ENCODE measurements at regions not wholly inside any gene's neighbourhood (a gene's known extent, or its start where the extent isn't known, plus 50 kb on each side); places are given as distances from the start of the nearest gene placed in this dataset.

GRCh38 chr12:14188744-14189143, 176.7 kb upstream of the ATF7IP start:
- no peak for TF ChIP-seq RNF2 (IDR thresholded peaks at IDR 0.05; ENCODE audit: borderline replicate concordance, low read depth)
- TF ChIP-seq, protein P1, sequence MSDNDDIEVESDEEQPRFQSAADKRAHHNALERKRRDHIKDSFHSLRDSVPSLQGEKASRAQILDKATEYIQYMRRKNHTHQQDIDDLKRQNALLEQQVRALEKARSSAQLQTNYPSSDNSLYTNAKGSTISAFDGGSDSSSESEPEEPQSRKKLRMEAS (IDR thresholded peaks at IDR 0.05) = no peak
- TF ChIP-seq, protein P2, sequence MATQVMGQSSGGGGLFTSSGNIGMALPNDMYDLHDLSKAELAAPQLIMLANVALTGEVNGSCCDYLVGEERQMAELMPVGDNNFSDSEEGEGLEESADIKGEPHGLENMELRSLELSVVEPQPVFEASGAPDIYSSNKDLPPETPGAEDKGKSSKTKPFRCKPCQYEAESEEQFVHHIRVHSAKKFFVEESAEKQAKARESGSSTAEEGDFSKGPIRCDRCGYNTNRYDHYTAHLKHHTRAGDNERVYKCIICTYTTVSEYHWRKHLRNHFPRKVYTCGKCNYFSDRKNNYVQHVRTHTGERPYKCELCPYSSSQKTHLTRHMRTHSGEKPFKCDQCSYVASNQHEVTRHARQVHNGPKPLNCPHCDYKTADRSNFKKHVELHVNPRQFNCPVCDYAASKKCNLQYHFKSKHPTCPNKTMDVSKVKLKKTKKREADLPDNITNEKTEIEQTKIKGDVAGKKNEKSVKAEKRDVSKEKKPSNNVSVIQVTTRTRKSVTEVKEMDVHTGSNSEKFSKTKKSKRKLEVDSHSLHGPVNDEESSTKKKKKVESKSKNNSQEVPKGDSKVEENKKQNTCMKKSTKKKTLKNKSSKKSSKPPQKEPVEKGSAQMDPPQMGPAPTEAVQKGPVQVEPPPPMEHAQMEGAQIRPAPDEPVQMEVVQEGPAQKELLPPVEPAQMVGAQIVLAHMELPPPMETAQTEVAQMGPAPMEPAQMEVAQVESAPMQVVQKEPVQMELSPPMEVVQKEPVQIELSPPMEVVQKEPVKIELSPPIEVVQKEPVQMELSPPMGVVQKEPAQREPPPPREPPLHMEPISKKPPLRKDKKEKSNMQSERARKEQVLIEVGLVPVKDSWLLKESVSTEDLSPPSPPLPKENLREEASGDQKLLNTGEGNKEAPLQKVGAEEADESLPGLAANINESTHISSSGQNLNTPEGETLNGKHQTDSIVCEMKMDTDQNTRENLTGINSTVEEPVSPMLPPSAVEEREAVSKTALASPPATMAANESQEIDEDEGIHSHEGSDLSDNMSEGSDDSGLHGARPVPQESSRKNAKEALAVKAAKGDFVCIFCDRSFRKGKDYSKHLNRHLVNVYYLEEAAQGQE (IDR thresholded peaks at IDR 0.05) = no peak
- no peak for TF ChIP-seq RFX5 (IDR thresholded peaks at IDR 0.05)
- TF ChIP-seq KDM1A (IDR thresholded peaks at IDR 0.05; ENCODE audit: low read depth) = no peak
- TF ChIP-seq CEBPB (IDR thresholded peaks at IDR 0.05) = no peak
- no peak for TF ChIP-seq CTCF (IDR thresholded peaks at IDR 0.05)
- TF ChIP-seq EP300 (IDR thresholded peaks at IDR 0.05) = no peak
- no peak for TF ChIP-seq KDM5A (IDR thresholded peaks at IDR 0.05)
- no peak for TF ChIP-seq POLR2A (IDR thresholded peaks at IDR 0.05; ENCODE audit: low read length)
